TTC549 (cell line): ENCODE measurements at regions not wholly inside any gene's neighbourhood (a gene's known extent, or its start where the extent isn't known, plus 50 kb on each side); places are given as distances from the start of the nearest gene placed in this dataset.
"Not testable (repeated sequence)": the region's sequence is repeated elsewhere in the genome, so short reads cannot be mapped to it uniquely, and the experiment has no call there.

Experiments used
- FAIRE-seq: peaks from 2 replicates; lab custom pipeline; 2012; peaks lifted over from hg19 to GRCh38; lab: Jason Lieb, UNC

- no peak for FAIRE-seq
Observed at GRCh38 chr3:144643771-144644198, 672.2 kb downstream of the DIPK2A start.

- FAIRE-seq = no peak
Observed at GRCh38 chr3:144645300-144645699, 673.7 kb downstream of the DIPK2A start.

GRCh38 chr3:144650380-144650779, 678.8 kb downstream of the DIPK2A start:
- no peak for FAIRE-seq

GRCh38 chr3:144652573-144652972, 681.0 kb downstream of the DIPK2A start:
- no peak for FAIRE-seq

GRCh38 chr3:144655423-144655822, 683.8 kb downstream of the DIPK2A start:
- FAIRE-seq = no peak

- no peak for FAIRE-seq
Observed at GRCh38 chr3:144660186-144660585, 688.6 kb downstream of the DIPK2A start.

- FAIRE-seq = no peak
Observed at GRCh38 chr3:144662729-144663128, 691.1 kb downstream of the DIPK2A start.

GRCh38 chr3:144663456-144664436, 692.1 kb downstream of the DIPK2A start:
- FAIRE-seq = no peak

- FAIRE-seq = no peak
Observed at GRCh38 chr3:144665567-144666053, 694.0 kb downstream of the DIPK2A start.

- no peak for FAIRE-seq
Observed at GRCh38 chr3:144670571-144670970, 698.9 kb downstream of the DIPK2A start.

- no peak for FAIRE-seq
Observed at GRCh38 chr3:144677103-144677502, 705.5 kb downstream of the DIPK2A start.

GRCh38 chr3:144683065-144683464, 711.4 kb downstream of the DIPK2A start:
- no peak for FAIRE-seq

GRCh38 chr3:144687862-144688261, 716.2 kb downstream of the DIPK2A start:
- FAIRE-seq = no peak

GRCh38 chr3:144692488-144692887, 720.9 kb downstream of the DIPK2A start:
- FAIRE-seq = no peak

- FAIRE-seq = no peak
Observed at GRCh38 chr3:144708437-144708836, 736.8 kb downstream of the DIPK2A start.

GRCh38 chr3:144737281-144737680, 765.7 kb downstream of the DIPK2A start:
- no peak for FAIRE-seq

- FAIRE-seq = no peak
Observed at GRCh38 chr3:144743225-144743668, 771.6 kb downstream of the DIPK2A start.

- FAIRE-seq = no peak
Observed at GRCh38 chr3:144744473-144744872, 772.9 kb downstream of the DIPK2A start.

- FAIRE-seq = no peak
Observed at GRCh38 chr3:144746631-144747030, 775.0 kb downstream of the DIPK2A start.

- FAIRE-seq = not testable (repeated sequence)
Observed at GRCh38 chr3:144749536-144750253, 778.1 kb downstream of the DIPK2A start.

- no peak for FAIRE-seq
Observed at GRCh38 chr3:144754076-144754783, 782.6 kb downstream of the DIPK2A start.

GRCh38 chr3:144756704-144757440, 785.2 kb downstream of the DIPK2A start:
- FAIRE-seq = no peak
